NCI-H748 (cell line): ENCODE measurements at regions not wholly inside any gene's neighbourhood (a gene's known extent, or its start where the extent isn't known, plus 50 kb on each side); places are given as distances from the start of the nearest gene placed in this dataset.
A peak's percentile ranks its signal among the peaks of the same experiment; 100 is the strongest.

Experiments used
- DNase-seq: peaks from one replicate; lab custom pipeline; 2025; ENCODE audit not compliant: unreplicated experiment; lab: John Stamatoyannopoulos, UW

GRCh38 chr1:193562121-193562520, 375.7 kb upstream of the B3GALT2 start:
- DNase-seq: no peak

GRCh38 chr1:193558491-193559028, 372.1 kb upstream of the B3GALT2 start:
- no peak for DNase-seq

- DNase-seq: no peak
These were observed 369.4 kb upstream of the B3GALT2 start for GRCh38 chr1:193555662-193556441.

DNA sequence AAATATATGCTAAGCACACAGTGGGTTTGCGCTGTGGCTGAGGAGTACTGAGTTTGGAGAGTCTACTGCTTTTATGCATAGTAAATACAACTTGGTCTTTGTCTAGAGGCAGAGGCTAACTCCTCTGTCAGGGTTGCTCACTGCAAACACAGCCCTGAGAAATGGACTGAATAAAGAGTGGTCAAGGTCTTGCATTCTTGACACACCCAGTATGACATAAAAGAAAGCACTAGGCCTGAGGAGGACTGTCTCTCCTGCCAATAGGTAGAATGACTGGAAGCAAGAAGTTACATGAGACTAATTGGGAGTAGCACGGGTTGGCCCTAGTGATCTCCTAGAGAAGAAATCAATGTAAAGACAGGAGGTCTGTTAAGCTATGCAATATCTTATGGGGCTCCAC, 367.2 kb upstream of the B3GALT2 start:
- no peak for DNase-seq

DNA sequence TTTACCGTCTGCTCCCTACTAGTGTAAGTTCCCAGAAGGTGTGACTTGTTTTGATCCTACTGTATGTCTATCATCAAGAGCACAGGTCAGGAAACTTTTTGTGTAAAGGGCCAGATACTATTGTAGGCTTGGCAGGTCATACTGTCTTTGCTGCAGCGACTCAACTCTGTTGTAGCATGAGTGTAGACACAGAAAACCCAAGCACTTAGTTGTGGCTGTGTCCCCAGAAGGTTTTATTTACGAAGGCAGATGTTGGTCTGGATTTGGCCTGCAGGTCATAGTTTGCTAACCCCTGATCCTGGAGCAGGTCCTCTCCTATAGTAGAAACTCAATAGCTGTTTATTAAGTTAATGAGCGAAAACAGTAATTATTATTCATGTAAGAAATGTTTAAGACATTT, 365.9 kb upstream of the B3GALT2 start:
- no peak for DNase-seq

DNA sequence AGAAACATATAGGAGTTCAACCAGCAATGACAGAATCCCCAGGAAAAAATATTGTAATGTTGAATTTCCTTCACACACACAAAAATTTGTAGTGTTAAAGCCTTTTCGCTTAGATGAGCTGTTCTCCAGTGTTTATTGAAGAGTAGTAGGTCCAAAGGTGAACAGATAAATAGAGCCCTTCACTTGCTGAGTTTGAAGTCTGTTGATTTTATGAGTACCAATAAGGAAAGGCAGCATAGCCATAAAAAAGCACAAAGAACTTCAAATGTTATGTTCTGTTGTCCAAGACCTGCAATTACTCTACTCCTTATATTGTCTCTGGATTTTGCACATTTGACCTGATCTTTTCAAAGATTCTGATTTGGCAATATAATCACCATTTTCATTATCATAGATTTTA, 362.7 kb upstream of the B3GALT2 start:
- DNase-seq: no peak

- no peak for DNase-seq
These were observed 358.8 kb upstream of the B3GALT2 start for GRCh38 chr1:193545171-193545570.

GRCh38 chr1:193543259-193543658, 356.8 kb upstream of the B3GALT2 start:
- no peak for DNase-seq

DNA sequence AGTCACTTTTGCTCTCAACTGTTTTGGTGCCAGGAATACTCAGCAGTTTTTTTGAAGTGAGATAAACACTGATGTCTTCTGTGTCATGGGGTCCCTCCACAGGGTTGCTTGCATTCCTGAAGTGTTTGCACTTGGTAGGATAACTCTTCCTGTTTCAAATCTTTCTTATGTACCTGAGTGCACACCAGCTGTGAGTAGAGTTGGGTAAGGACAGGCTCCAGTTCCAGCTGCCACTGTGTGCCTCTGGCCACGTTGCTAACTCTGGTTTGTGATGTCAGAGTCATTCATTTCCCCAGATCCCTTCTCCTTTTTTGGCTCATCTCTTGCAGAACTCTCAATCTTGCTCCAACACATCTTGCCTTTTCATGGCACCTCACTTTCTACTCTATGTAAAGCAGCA, 356.3 kb upstream of the B3GALT2 start:
- DNase-seq: no peak

GRCh38 chr1:193540511-193540910, 354.1 kb upstream of the B3GALT2 start:
- no peak for DNase-seq

GRCh38 chr1:193539731-193540459, 353.5 kb upstream of the B3GALT2 start:
- no peak for DNase-seq

DNA sequence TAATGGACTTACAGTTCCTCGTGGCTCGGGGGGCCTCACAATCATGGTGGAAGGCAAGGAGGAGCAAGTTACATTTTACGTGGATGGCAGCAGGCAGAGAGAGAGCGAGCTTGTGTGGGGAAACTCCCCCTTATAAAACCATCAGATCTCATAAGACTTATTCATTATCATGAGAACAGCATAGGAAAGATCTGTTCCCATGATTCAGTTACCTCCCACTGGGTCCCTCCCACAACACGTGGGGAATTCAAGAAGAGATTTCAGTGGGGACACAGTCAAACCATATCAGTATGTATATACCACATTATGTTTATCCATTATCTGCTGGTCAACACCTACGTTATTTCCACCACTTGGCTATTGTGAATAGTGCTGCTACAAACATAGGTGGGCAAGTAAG, 352.3 kb upstream of the B3GALT2 start:
- DNase-seq: no peak

- DNase-seq: no peak
These were observed 351.6 kb upstream of the B3GALT2 start for GRCh38 chr1:193538003-193538354.

- DNase-seq: no peak
These were observed 351.0 kb upstream of the B3GALT2 start for GRCh38 chr1:193537266-193538002.

- peak; percentile 7 for DNase-seq
These were observed 347.4 kb upstream of the B3GALT2 start for GRCh38 chr1:193533853-193534252.

GRCh38 chr1:193525917-193526710, 339.7 kb upstream of the B3GALT2 start:
- DNase-seq: no peak

DNA sequence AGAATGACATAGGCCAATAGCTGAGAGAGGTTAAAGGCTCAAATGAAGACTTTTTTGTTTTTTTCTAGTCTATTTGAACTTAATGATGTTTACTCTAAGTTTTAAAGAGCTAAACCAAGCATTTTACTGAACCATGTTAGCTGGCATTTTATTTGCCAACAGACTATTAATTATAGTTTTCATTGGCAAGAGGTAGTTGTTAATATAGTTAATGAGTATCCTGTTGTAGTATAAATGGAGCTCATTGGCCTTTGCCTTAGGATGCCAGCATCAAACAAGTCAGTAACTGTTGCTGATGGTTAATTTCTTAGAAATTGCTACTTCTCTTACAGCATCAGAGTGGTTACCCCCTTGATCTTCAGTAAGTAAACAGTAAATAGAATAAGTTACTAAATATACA, 339.0 kb upstream of the B3GALT2 start:
- DNase-seq: no peak

- no peak for DNase-seq
These were observed 338.2 kb upstream of the B3GALT2 start for GRCh38 chr1:193524616-193525015.

DNA sequence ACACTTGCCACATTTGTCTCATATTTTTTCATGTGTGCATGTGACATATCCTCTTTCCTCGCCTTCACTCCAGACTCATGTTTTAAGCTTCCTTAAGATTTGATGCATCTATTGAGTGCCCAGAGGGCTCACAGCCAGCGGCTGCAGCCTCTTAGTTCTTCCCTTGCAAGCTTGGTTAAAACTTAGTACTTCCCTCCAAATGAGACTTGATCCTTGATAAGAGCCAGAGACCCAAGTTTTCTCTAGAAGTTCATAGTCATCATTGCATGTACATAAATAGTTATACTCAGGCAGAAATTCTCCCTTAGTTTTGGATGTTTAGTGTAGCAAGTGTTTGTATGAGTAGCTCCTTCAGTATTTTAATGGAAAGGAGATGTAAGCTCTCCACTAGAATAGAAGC, 337.6 kb upstream of the B3GALT2 start:
- no peak for DNase-seq

DNA sequence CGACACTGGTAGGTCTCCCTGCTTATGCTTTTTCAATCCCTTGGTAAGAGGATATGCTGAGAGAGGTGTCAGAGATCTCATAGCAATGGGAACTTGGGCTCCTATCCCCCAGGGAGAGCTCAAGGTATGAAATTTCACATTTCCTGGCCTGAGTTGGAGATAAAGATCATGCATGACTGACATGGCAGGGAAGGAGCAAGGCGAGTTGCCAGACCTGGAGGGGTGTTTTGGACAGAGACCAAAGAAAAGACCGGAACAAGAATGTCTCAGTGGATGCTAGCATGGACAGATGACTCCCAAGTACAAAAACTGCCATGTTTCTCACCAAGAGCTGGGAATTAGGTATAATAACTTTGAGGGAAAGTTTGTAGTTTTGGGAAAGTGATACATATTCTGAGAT, 334.1 kb upstream of the B3GALT2 start:
- DNase-seq: no peak

GRCh38 chr1:193519922-193520321, 333.5 kb upstream of the B3GALT2 start:
- no peak for DNase-seq
